Endothelial cell of umbilical vein (primary cell): ENCODE measurements at regions not wholly inside any gene's neighbourhood (a gene's known extent, or its start where the extent isn't known, plus 50 kb on each side); places are given as distances from the start of the nearest gene placed in this dataset.

Experiments used
- BruUV-seq: library from RNA; stranded (reverse); fragments of 400-500 nt; replicated peaks from 2 replicates; lab custom pipeline; 2021; lab: Mats Ljungman, UMichigan
- CTCF ChIA-PET: fragments of 300-600, 350-600 bp; sonication (Branson Sonifier 250); formaldehyde crosslinking; loops from one replicate; lab custom pipeline; 2021; ENCODE audit warnings: antibody characterized with exemption, inconsistent platforms; lab: Charles Lee
- POLR2A ChIA-PET: fragments of 300-600, 350-600 bp; sonication (Branson Sonifier 250); formaldehyde crosslinking; loops from one replicate; lab custom pipeline; 2021; ENCODE audit warnings: antibody characterized with exemption, inconsistent platforms; lab: Charles Lee
- DNase-seq: peaks from one replicate; pipeline ENCODE4 v3.0.0-alpha.2; 2011; ENCODE audit warnings: low read depth, low spot score
- FAIRE-seq: peaks from 2 replicates; lab custom pipeline; 2011; peaks lifted over from hg19 to GRCh38; lab: Jason Lieb, UNC
- H2AFZ ChIP-seq: 2 replicates; pipeline ENCODE4 v1.6.0; 2012; ENCODE audit warnings: low read depth, low read length, control low read depth, inconsistent platforms
- H3K27ac ChIP-seq: 2 replicates; pipeline ENCODE4 v1.5.1; 2011; ENCODE audit warnings: low read depth, mild to moderate bottlenecking, control low read depth, low read length, moderate library complexity; ENCODE audit not compliant: insufficient read depth
- H3K27me3 ChIP-seq, 2 experiments: 2 replicates each; pipeline versions ENCODE4 v1.6.0 to v1.6.1; 2011; ENCODE audit warnings: low read length in 2 of 2, mixed read lengths in 1 of 2; ENCODE audit not compliant: control insufficient read depth in 2 of 2, insufficient read depth in 2 of 2
- H3K36me3 ChIP-seq, 2 experiments: 2 replicates in 1 of 2; 3 replicates in 1 of 2; pipeline ENCODE4 v1.5.1; 2011; ENCODE audit warnings: low read length in 2 of 2, mild to moderate bottlenecking in 1 of 2, moderate library complexity in 1 of 2; ENCODE audit not compliant: control insufficient read depth in 2 of 2, insufficient read depth in 2 of 2; ENCODE audit errors: extremely low read depth in 1 of 2
- H3K4me1 ChIP-seq: 3 replicates; pipeline ENCODE4 v1.5.1; 2011; ENCODE audit warnings: mild to moderate bottlenecking, low read length; ENCODE audit not compliant: control insufficient read depth, insufficient read depth; ENCODE audit errors: extremely low read depth
- H3K4me2 ChIP-seq: 2 replicates; pipeline ENCODE4 v1.6.1; 2011; ENCODE audit warnings: low read length, control low read depth, mixed read lengths; ENCODE audit not compliant: insufficient read depth
- H3K4me3 ChIP-seq, 3 experiments: fragments of 200-600 bp in 1 of 3; sonication (generic), shearing (Covaris generic) in 1 of 3; replicated peaks in 1 of 3; 2 replicates each; pipeline ENCODE4 v1.5.1; 2011 to 2016; ENCODE audit warnings: control low read depth in 3 of 3, low read length in 3 of 3, mild to moderate bottlenecking in 2 of 3, inconsistent platforms in 1 of 3, low read depth in 1 of 3, moderate library complexity in 1 of 3; ENCODE audit not compliant: insufficient read depth in 1 of 3
- H3K79me2 ChIP-seq: 2 replicates; pipeline ENCODE4 v1.6.0; 2012; ENCODE audit warnings: low read length, inconsistent platforms; ENCODE audit not compliant: control insufficient read depth, insufficient read depth
- H3K9ac ChIP-seq: replicated peaks from 2 replicates; pipeline ENCODE3; 2011; ENCODE audit warnings: low read length, control low read depth; ENCODE audit not compliant: insufficient read depth; ENCODE audit errors: extremely low read depth
- H3K9me1 ChIP-seq: replicated peaks from 3 replicates; pipeline ENCODE4 v1.6.0; 2011; ENCODE audit warnings: mild to moderate bottlenecking, low read length; ENCODE audit not compliant: control insufficient read depth, insufficient read depth; ENCODE audit errors: extremely low read depth
- H3K9me3 ChIP-seq: replicated peaks from 2 replicates; pipeline ENCODE4 v1.5.1; 2012; ENCODE audit warnings: low read length, inconsistent platforms; ENCODE audit not compliant: control insufficient read depth, insufficient read depth
- H4K20me1 ChIP-seq: replicated peaks from 2 replicates; pipeline ENCODE3; 2011; ENCODE audit warnings: mild to moderate bottlenecking, low read length; ENCODE audit not compliant: control insufficient read depth, insufficient read depth; ENCODE audit errors: extremely low read depth
- CTCF ChIP-seq, 2 donors: IDR thresholded peaks; 1 replicate in 1 of 2; 2 replicates in 1 of 2; pipeline ENCODE4 v1.5.1; 2011; ENCODE audit warnings: low read length in 2 of 2, mild to moderate bottlenecking in 2 of 2, moderate library complexity in 2 of 2, control low read depth in 1 of 2, inconsistent platforms in 1 of 2, low read depth in 1 of 2; ENCODE audit not compliant: insufficient read depth in 1 of 2; ENCODE audit errors: extremely low read depth in 1 of 2
- EZH2 ChIP-seq: IDR thresholded peaks from 2 replicates; pipeline ENCODE4 v1.6.1; 2012; ENCODE audit warnings: borderline replicate concordance, low read depth, mild to moderate bottlenecking, moderate library complexity, low read length, inconsistent platforms; ENCODE audit not compliant: severe bottlenecking
- FOS ChIP-seq: IDR thresholded peaks from 2 replicates; pipeline ENCODE4 v1.6.1; 2011; ENCODE audit warnings: mild to moderate bottlenecking, low read length, moderate library complexity, borderline replicate concordance; ENCODE audit not compliant: insufficient read depth
- GATA2 ChIP-seq: IDR thresholded peaks from 2 replicates; pipeline ENCODE4 v1.7.0; 2011; ENCODE audit warnings: low read depth, mild to moderate bottlenecking, moderate library complexity, mixed read lengths, low read length; ENCODE audit not compliant: insufficient read length, insufficient read depth
- JUN ChIP-seq: IDR thresholded peaks from 2 replicates; pipeline ENCODE4 v1.6.1; 2011; ENCODE audit warnings: borderline replicate concordance, low read depth; ENCODE audit not compliant: insufficient read length, insufficient read depth
- MAX ChIP-seq: IDR thresholded peaks from 2 replicates; pipeline ENCODE4 v1.6.1; 2011; ENCODE audit not compliant: insufficient read depth, insufficient read length
- MYC ChIP-seq: IDR thresholded peaks from one replicate; pipeline ENCODE4 v1.6.1; 2011; ENCODE audit warnings: mild to moderate bottlenecking, low read depth, low read length
- POLR2A ChIP-seq: IDR thresholded peaks from 2 replicates; pipeline ENCODE4 v1.6.1; 2012; ENCODE audit warnings: low read depth, mild to moderate bottlenecking, control low read depth, low read length
- POLR2AphosphoS5 ChIP-seq: IDR thresholded peaks from 2 replicates; pipeline ENCODE4 v1.6.1; 2012; ENCODE audit warnings: low read depth, mild to moderate bottlenecking, control low read depth, low read length, moderate library complexity; ENCODE audit not compliant: insufficient read depth
- dilution Hi-C: fragments of 300-500 bp; cut with MboI; formaldehyde crosslinking; loops from one replicate; pipeline ENCODE4 v1.15.0; 2019; ENCODE audit warnings: low sequenced_read_pairs; ENCODE audit not compliant: extremely low pct_ligation_motif_present
- intact Hi-C: fragments of 100-400 bp; cut with micrococcal nuclease; formaldehyde crosslinking; loops from one replicate; pipeline ENCODE4 v1.10.0; 2022

GRCh38 chr18:61093965-61094364 is 239.3 kb upstream of the CDH20 start:
- Histone ChIP-seq H3K4me3 (no peak overlapping the region), H3K36me3 (no peaks in the 10 kb centered on the region), H3K27ac (no peak overlapping the region), H3K4me2 (no peak overlapping the region), H4K20me1 (no peaks in the 10 kb centered on the region), H2AFZ (no peak overlapping the region), H3K27me3 (peaks cover 0 to 1% of the 10 kb centered on the region in 2 experiments), H3K9me1 (no peaks in the 10 kb centered on the region), H3K9me3 (no peaks in the 10 kb centered on the region), H3K9ac (no peak overlapping the region), H3K79me2 (no peaks in the 10 kb centered on the region), H3K4me1 (no peaks in the 10 kb centered on the region)
- ChIA-PET POLR2A (no interaction called here), CTCF (interaction anchor here (1.2 to 1.4 kb wide), 2 partner anchors 14 to 220 kb away, joined by 3 to 5 read pairs; no protein-coding TSS in a partner anchor)
- dilution Hi-C loops = no loop called here
- intact Hi-C loops = loop anchor here (5.0 kb wide), 1 partner anchor 1903 kb away; no protein-coding TSS in a partner anchor
- TF ChIP-seq FOS (no peak), EZH2 (no peak), POLR2AphosphoS5 (no peak), GATA2 (no peak), JUN (no peak), CTCF (IDR thresholded peaks at IDR 0.05; ENCODE audit: extremely low read depth in 1 of 2, insufficient read depth in 1 of 2, low read depth in 1 of 2, low read length in 2 of 2) (no peak), MYC (no peak), POLR2A (no peak), MAX (no peak)
- FAIRE-seq (no peak), DNase-seq (no peak)
- BruUV-seq = no TSS peak
